DND-41 (cell line): ENCODE measurements at regions not wholly inside any gene's neighbourhood (a gene's known extent, or its start where the extent isn't known, plus 50 kb on each side); places are given as distances from the start of the nearest gene placed in this dataset.

Experiments
- EZH2 ChIP-seq: IDR thresholded peaks from 3 replicates; pipeline ENCODE4 v1.6.1; 2012; ENCODE audit warnings: borderline replicate concordance, low read depth, mild to moderate bottlenecking, moderate library complexity, low read length, inconsistent platforms; ENCODE audit not compliant: severe bottlenecking
- TF ChIP-seq, protein P1 (sequence below): IDR thresholded peaks from 2 replicates; pipeline ENCODE4 v1.5.1; 2012; ENCODE audit warnings: borderline replicate concordance, low read length, moderate library complexity, mild to moderate bottlenecking; ENCODE audit not compliant: poor library complexity, severe bottlenecking; ENCODE audit errors: extremely low read depth

DNA sequence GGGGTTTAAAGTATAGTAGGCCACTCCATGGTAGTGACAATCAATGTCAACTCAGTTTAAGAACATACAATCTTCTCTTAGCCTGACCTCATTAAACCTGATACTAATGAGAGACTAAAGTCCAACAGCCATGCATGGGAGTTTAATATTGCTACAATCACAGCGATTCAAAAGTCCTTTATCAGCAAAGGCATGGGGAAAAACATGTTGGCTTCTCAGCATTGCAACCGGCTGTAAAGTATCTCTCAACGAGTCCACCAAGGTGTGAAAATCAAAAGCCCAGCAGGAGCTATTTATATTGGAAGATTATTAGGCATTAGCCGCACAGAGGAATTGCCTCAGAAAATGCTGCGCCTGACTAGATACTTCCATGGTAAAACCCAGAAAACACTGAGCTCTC is 256.7 kb upstream of the PGRMC2 start:
- TF ChIP-seq, protein P1, sequence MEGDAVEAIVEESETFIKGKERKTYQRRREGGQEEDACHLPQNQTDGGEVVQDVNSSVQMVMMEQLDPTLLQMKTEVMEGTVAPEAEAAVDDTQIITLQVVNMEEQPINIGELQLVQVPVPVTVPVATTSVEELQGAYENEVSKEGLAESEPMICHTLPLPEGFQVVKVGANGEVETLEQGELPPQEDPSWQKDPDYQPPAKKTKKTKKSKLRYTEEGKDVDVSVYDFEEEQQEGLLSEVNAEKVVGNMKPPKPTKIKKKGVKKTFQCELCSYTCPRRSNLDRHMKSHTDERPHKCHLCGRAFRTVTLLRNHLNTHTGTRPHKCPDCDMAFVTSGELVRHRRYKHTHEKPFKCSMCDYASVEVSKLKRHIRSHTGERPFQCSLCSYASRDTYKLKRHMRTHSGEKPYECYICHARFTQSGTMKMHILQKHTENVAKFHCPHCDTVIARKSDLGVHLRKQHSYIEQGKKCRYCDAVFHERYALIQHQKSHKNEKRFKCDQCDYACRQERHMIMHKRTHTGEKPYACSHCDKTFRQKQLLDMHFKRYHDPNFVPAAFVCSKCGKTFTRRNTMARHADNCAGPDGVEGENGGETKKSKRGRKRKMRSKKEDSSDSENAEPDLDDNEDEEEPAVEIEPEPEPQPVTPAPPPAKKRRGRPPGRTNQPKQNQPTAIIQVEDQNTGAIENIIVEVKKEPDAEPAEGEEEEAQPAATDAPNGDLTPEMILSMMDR: no peak
- TF ChIP-seq EZH2: no peak
